Smooth muscle cell (in vitro differentiated cells): ENCODE measurements at regions not wholly inside any gene's neighbourhood (a gene's known extent, or its start where the extent isn't known, plus 50 kb on each side); places are given as distances from the start of the nearest gene placed in this dataset.
"Not testable (repeated sequence)": the region's sequence is repeated elsewhere in the genome, so short reads cannot be mapped to it uniquely, and the experiment has no call there.

Source experiments
- DNase-seq: peaks from one replicate; lab custom pipeline; 2025; ENCODE audit not compliant: unreplicated experiment; lab: John Stamatoyannopoulos, UW
- H2AFZ ChIP-seq: fragments of 200-600 bp; sonication (generic); 2 replicates; pipeline ENCODE4 v1.6.0; 2016; ENCODE audit warnings: antibody characterized with exemption, low read depth, mild to moderate bottlenecking
- H3F3A ChIP-seq: fragments of 200-600 bp; sonication (generic); 2 replicates; pipeline ENCODE4 v1.6.0; 2017; ENCODE audit warnings: antibody characterized with exemption, low read depth
- H3K27ac ChIP-seq: fragments of 200-600 bp; sonication (generic); 2 replicates; pipeline ENCODE4 v1.5.1; 2016; ENCODE audit warnings: low read depth, mild to moderate bottlenecking
- H3K27me3 ChIP-seq: fragments of 200-600 bp; sonication (generic); 2 replicates; pipeline ENCODE4 v1.6.1; 2016; ENCODE audit warnings: low read depth, mild to moderate bottlenecking
- H3K36me3 ChIP-seq: fragments of 200-600 bp; sonication (generic); 2 replicates; pipeline ENCODE4 v1.5.1; 2016; ENCODE audit warnings: low read depth
- H3K4me1 ChIP-seq: fragments of 200-600 bp; sonication (generic); 2 replicates; pipeline ENCODE4 v1.5.1; 2016; ENCODE audit warnings: low read depth
- H3K4me2 ChIP-seq: fragments of 200-600 bp; sonication (generic); 2 replicates; pipeline ENCODE4 v1.6.0; 2016; ENCODE audit warnings: mild to moderate bottlenecking
- H3K4me3 ChIP-seq: fragments of 200-600 bp; sonication (generic); 2 replicates; pipeline ENCODE4 v1.5.1; 2016; ENCODE audit warnings: mild to moderate bottlenecking
- H3K79me2 ChIP-seq: fragments of 200-600 bp; sonication (generic); 2 replicates; pipeline ENCODE4 v1.6.0; 2016; ENCODE audit warnings: low read depth, mild to moderate bottlenecking
- H3K9ac ChIP-seq: fragments of 200-600 bp; sonication (generic); 2 replicates; pipeline ENCODE4 v1.6.0; 2016; ENCODE audit warnings: low read depth
- H3K9me3 ChIP-seq: fragments of 200-600 bp; sonication (generic); replicated peaks from 2 replicates; pipeline ENCODE4 v1.5.1; 2016; ENCODE audit warnings: low read depth
- H4K20me1 ChIP-seq: fragments of 200-600 bp; sonication (generic); 2 replicates; pipeline ENCODE4 v1.6.0; 2016; ENCODE audit warnings: low read depth
- WGBS: methylation state at CpG from one replicate; pipeline ENCODE4 v1.1.7; 2016; ENCODE audit warnings: low lambda C conversion rate; 5-methylcytosine and 5-hydroxymethylcytosine counted together

GRCh38 chr7:149978944-149979343 lies 105.2 kb downstream of the ATP6V0E2 start:
- WGBS = 84% methylated on average over 9 of the region's 10 CpGs
- not testable (repeated sequence) for H3K27ac ChIP-seq, H3K4me2 ChIP-seq, DNase-seq, H3K4me1 ChIP-seq, H4K20me1 ChIP-seq, H3K36me3 ChIP-seq, H3F3A ChIP-seq, H3K9me3 ChIP-seq, H3K79me2 ChIP-seq, H3K9ac ChIP-seq, H2AFZ ChIP-seq, H3K27me3 ChIP-seq, H3K4me3 ChIP-seq

- DNase-seq, H3K27ac ChIP-seq, H3K4me3 ChIP-seq, H4K20me1 ChIP-seq, H3K79me2 ChIP-seq, H3K27me3 ChIP-seq, H3K9ac ChIP-seq, H3K4me2 ChIP-seq, H3K4me1 ChIP-seq, H3K9me3 ChIP-seq, H2AFZ ChIP-seq, H3F3A ChIP-seq, H3K36me3 ChIP-seq: not testable (repeated sequence)
- 56% methylated on average over 4 of the region's 4 CpGs for WGBS
Measured at GRCh38 chr7:149982537-149983112, 108.9 kb downstream of the ATP6V0E2 start.

GRCh38 chr7:149986866-149987265 lies 113.1 kb downstream of the ATP6V0E2 start:
- not testable (repeated sequence) for H3K4me2 ChIP-seq, H3K9ac ChIP-seq, H3K9me3 ChIP-seq, H3K4me1 ChIP-seq, H3K27me3 ChIP-seq, H3K27ac ChIP-seq, H2AFZ ChIP-seq, H3F3A ChIP-seq, H4K20me1 ChIP-seq, DNase-seq, H3K4me3 ChIP-seq, H3K36me3 ChIP-seq, H3K79me2 ChIP-seq
- no CpG with 5 or more reads among the region's 3 CpGs for WGBS

DNA sequence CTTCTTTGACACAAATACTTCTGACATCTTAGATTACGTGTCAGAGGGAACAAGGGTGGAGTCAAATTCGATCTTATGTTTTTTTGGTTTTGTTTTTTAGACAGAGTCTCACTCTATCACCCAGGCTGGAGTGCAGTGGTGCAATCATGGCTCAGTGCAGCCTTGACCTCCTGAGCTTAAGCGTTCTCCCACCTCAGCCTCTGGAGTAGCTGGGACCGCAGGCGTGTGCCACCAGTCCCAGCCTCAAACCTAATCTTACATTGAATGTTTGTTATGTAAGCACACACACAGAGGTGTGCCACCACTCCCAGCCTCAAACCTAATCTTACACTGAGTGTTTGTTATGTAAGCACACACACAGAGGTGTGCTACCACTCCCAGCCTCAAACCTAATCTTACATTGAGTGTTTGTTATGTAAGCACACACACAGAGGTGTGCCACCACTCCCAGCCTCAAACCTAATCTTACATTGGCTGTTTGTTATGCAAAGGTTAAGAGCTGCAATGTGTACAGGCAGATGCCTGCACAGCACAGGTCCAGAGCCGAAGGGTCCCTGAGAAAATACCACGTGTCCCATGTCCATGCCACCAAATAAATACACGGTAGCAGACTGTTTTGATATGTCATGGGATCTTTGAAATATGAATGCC lies 118.0 kb downstream of the ATP6V0E2 start:
- 92% methylated on average over 8 of the region's 8 CpGs for WGBS
- H3K4me2 ChIP-seq, H4K20me1 ChIP-seq, H3K36me3 ChIP-seq, H3K9me3 ChIP-seq, H2AFZ ChIP-seq, H3K4me3 ChIP-seq, DNase-seq, H3K79me2 ChIP-seq, H3F3A ChIP-seq, H3K27me3 ChIP-seq, H3K4me1 ChIP-seq, H3K9ac ChIP-seq, H3K27ac ChIP-seq: not testable (repeated sequence)

DNA sequence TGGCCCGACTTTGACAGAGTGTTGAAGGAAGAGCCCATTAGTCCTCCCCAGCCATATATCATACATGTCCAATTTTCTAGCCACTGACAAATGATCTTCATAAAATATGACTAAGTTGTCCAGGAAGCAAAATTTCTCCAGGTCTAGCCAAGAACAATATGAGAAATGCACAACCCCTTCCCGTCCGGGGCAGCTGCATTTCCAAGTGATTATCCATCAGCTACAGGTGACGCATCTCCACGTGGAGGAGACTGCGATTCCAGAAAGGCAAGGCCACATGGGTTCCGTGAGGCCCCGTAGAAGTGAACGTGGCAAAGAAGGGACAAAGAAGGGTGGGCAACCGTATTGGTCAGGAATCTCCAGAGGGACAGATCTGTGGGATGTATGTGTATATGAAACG lies 118.6 kb downstream of the ATP6V0E2 start:
- not testable (repeated sequence) for DNase-seq, H4K20me1 ChIP-seq, H3K4me3 ChIP-seq, H3K9me3 ChIP-seq, H2AFZ ChIP-seq, H3K9ac ChIP-seq, H3K4me2 ChIP-seq, H3F3A ChIP-seq, H3K79me2 ChIP-seq, H3K36me3 ChIP-seq, H3K4me1 ChIP-seq, H3K27ac ChIP-seq, H3K27me3 ChIP-seq
- 92% methylated on average over 11 of the region's 11 CpGs for WGBS

DNA sequence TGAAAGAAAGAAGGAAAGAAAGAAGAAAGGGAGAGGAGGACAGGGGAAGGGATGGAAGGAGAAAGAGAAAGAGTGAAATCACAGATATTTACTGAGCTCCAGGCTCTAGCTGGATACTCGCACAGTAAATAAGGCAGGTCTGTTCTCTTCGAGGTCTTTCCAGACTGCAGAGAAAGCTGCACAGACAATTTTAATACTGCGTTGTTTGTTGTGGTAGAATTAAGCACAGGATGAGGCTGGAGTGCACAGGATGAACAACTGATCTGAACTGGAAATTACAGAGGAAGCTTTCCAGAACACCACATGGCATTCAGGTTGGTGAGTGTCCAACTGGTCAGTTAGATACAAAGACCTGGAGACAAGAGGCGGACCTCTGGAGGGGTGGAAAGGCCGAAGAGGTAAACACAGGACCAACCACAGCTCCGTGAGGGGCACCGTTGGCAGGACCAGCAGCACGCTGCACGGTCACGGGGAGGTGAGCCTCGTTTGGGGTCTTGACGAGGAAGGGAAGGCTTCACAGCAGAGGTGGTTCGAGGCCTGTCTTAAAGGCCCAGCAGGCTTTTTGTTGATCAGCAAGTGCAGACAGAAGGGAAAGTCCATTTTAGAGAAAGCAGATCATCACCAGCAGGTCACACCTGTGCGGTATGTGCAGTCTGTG lies 121.7 kb downstream of the ATP6V0E2 start:
- DNase-seq, H3K36me3 ChIP-seq, H4K20me1 ChIP-seq, H3K9me3 ChIP-seq, H3K4me3 ChIP-seq, H3F3A ChIP-seq, H2AFZ ChIP-seq, H3K9ac ChIP-seq, H3K79me2 ChIP-seq, H3K27ac ChIP-seq, H3K4me2 ChIP-seq, H3K27me3 ChIP-seq, H3K4me1 ChIP-seq: not testable (repeated sequence)
- 81% methylated on average over 13 of the region's 14 CpGs for WGBS
